GM19193 (cell line): ENCODE measurements at regions not wholly inside any gene's neighbourhood (a gene's known extent, or its start where the extent isn't known, plus 50 kb on each side); places are given as distances from the start of the nearest gene placed in this dataset.

ENCODE experiments used
- POLR2A ChIP-seq: IDR thresholded peaks from 4 replicates; pipeline ENCODE4 v1.6.1; 2011; ENCODE audit not compliant: insufficient read depth, insufficient read length; ENCODE audit errors: extremely low read depth

- TF ChIP-seq POLR2A = no peak
Observed at GRCh38 chr6:26300828-26301227, 64.2 kb upstream of the BTN3A2 start.

GRCh38 chr6:26301638-26302037, 63.4 kb upstream of the BTN3A2 start:
- TF ChIP-seq POLR2A = no peak

DNA sequence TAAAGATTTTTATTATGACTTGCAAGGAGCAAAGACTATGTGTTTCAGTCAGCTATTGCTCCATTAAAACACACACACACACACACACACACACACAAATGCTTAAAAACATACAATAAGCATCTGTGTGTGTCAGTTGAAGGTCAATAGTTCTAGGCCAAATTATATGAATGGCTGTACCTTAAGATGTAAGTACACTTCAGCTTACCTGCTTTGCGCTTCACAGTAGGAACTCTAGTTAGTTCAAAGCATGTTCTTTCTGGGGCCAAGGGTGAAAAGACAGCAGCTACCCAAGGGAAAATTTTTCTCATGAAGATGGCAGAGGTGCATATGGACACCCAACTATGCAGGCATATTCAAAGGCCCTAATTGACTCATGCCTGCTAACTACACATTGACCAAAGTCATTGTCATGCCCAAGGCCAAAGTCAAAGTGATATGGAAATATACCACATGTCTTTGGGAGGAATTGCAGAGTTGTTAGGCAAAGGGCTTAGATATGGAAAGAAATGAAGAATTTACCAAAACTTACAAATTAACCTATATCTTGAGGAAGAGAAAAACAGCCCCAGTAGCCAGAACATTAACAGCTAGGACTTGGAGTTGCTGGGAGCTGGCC, 61.9 kb upstream of the BTN3A2 start:
- TF ChIP-seq POLR2A = no peak

DNA sequence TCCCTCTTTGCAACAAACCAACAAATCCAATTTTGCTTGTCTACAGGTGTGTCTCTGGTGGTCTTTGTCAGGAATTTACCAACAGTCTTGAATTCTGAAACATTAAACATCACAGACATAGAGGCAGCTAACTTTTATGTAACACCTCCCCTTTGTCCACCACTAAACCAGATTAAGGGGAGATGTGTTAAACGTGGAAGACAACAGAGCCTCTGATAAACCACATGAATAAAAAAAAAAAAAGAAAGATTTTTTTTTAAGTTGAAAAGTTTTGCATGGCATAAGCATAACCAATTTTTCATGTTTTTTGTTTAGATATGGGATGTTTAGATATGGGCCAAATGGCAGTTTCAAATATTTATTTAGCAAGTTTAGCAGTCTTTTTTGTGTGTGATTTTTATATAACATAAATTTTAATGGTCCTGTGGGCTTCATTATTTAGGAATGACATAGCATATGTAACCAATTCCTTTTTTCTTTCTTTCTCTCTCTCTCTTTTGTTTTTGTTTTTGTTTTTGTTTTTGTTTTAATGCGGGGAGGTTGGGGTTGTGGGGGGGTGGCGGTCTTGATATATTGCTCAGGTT, 60.7 kb upstream of the BTN3A2 start:
- TF ChIP-seq POLR2A = no peak

GRCh38 chr6:26304797-26305640, 60.0 kb upstream of the BTN3A2 start:
- no peak for TF ChIP-seq POLR2A

- TF ChIP-seq POLR2A = no peak
Observed at GRCh38 chr6:26305641-26305969, 59.4 kb upstream of the BTN3A2 start.

GRCh38 chr6:26306232-26306631, 58.8 kb upstream of the BTN3A2 start:
- TF ChIP-seq POLR2A = no peak

DNA sequence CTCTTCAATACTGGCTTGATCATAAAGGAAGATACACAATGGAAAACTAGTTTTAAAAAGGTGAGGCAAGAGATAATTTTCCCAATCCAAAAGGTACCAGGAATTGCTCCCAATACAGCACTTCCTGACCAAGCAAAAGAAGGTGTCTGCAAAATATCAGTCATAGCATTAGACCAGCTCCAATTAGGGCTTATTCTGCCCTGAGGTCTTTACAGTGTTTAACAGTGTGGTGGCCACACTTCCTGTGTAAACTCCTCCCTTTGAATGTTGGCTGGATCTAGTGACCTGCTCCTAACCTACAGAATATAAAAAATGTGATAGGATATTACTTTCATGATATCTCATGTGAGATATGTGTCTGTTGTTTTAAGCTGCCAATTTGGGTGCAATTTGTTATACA, 57.1 kb upstream of the BTN3A2 start:
- no peak for TF ChIP-seq POLR2A

- TF ChIP-seq POLR2A = no peak
Observed at GRCh38 chr6:26309731-26310142, 55.3 kb upstream of the BTN3A2 start.

GRCh38 chr6:26311012-26311384, 54.0 kb upstream of the BTN3A2 start:
- no peak for TF ChIP-seq POLR2A

- TF ChIP-seq POLR2A = no peak
Observed at GRCh38 chr6:26311385-26312095, 53.5 kb upstream of the BTN3A2 start.

DNA sequence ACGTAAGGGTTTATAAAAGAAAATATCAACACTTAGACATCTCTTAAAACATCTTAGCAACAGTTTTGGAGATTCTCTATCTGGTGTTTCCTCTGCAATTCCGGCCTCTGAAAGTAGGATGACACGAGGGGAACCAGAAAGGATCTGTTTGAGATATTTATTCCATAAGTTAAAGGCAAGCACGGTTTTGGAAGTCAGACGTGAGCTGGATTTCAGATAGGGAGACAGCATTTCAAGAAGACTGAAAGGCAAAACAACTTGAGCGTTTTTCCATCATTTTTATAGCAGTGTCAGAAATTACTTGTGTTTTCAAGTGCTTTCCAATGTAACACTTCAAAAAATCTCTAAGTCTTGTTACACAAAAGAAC, 52.9 kb upstream of the BTN3A2 start:
- no peak for TF ChIP-seq POLR2A

DNA sequence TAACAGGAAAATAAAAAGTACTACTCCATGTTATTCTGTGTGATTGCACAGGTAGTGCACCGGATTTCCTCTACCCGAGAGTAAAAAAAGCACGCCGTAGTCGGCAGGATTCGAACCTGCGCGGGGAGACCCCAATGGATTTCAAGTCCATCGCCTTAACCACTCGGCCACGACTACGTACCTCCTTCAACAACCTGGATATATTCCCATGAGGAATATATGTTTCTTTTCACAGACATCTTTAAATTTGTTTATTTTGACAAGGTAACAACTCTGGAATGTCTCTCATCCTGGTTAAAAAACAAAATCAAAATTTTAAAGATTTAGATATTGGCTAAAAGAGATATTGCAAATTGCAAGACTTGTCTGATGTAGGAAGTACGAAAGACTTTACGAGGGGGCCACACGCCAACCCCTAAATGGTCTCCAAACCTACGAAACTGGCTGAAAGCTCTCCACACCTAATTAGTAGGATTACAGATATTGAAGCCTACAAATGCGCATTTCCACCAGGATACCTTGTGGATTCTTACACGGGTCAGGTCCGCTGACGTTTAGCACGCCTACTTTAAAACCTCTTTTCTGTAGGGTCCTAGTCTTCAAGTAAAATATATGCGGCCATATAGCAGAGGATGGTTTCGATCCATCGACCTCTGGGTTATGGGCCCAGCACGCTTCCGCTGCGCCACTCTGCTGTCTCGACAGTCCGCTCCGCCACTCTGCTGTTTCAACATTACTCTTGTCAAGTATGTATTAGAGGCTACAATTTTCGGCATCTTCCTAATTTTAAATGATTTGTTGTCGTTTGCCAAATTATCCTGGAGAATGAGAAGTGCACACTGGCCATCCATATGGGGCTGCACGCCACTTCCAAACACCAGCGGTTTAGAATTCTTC, 52.2 kb upstream of the BTN3A2 start:
- TF ChIP-seq POLR2A = no peak
